OCI-LY7 (cell line): ENCODE measurements at regions not wholly inside any gene's neighbourhood (a gene's known extent, or its start where the extent isn't known, plus 50 kb on each side); places are given as distances from the start of the nearest gene placed in this dataset.

Experiments
- BruUV-seq: library from RNA; stranded (reverse); fragments of 400-500 nt; replicated peaks from 2 replicates; lab custom pipeline; 2021; lab: Mats Ljungman, UMichigan
- CTCF ChIA-PET: fragments of 300-600 bp; sonication (Branson Sonifier 250); formaldehyde crosslinking; loops from one replicate; lab custom pipeline; 2022; ENCODE audit warnings: antibody characterized with exemption; ENCODE audit not compliant: unreplicated experiment; lab: Charles Lee
- POLR2A ChIA-PET: fragments of 300-600 bp; sonication (Branson Sonifier 250); formaldehyde crosslinking; loops from one replicate; lab custom pipeline; 2022; ENCODE audit warnings: antibody characterized with exemption; lab: Charles Lee
- DNase-seq: peaks from one replicate; pipeline ENCODE4 v3.0.0-alpha.2; 2015; ENCODE audit warnings: low spot score
- H2AFZ ChIP-seq: fragments of 200-600 bp; sonication (generic), shearing (Covaris generic); 2 replicates; pipeline ENCODE4 v1.6.1; 2014; ENCODE audit warnings: mild to moderate bottlenecking, antibody characterized with exemption, low read length, moderate library complexity
- H3K27ac ChIP-seq: fragments of 200-600 bp; sonication (generic); 2 replicates; pipeline ENCODE4 v1.5.1; 2014; ENCODE audit warnings: mixed run types, low read depth, mild to moderate bottlenecking, moderate library complexity, low read length, inconsistent platforms; ENCODE audit not compliant: poor library complexity, severe bottlenecking
- H3K36me3 ChIP-seq: fragments of 200-600 bp; sonication (generic); 2 replicates; pipeline ENCODE4 v1.6.1; 2014; ENCODE audit warnings: mild to moderate bottlenecking, antibody characterized with exemption, low read length, moderate library complexity, mixed read lengths; ENCODE audit not compliant: insufficient read depth
- H3K4me1 ChIP-seq: fragments of 200-600 bp; sonication (generic); 2 replicates; pipeline ENCODE4 v1.5.1; 2014; ENCODE audit warnings: mild to moderate bottlenecking, low read length; ENCODE audit not compliant: insufficient read depth, poor library complexity, severe bottlenecking
- H3K4me2 ChIP-seq: fragments of 200-600 bp; sonication (generic); 2 replicates; pipeline ENCODE4 v1.6.1; 2014; ENCODE audit warnings: mild to moderate bottlenecking, low read length
- H3K4me3 ChIP-seq: fragments of 200-600 bp; sonication (generic); 2 replicates; pipeline ENCODE4 v1.5.1; 2014; ENCODE audit warnings: mild to moderate bottlenecking, low read depth, low read length; ENCODE audit not compliant: poor library complexity, severe bottlenecking
- H3K79me2 ChIP-seq: fragments of 200-600 bp; sonication (generic); 2 replicates; pipeline ENCODE4 v1.6.1; 2016; ENCODE audit warnings: low read depth, mild to moderate bottlenecking, low read length, moderate library complexity, mixed read lengths; ENCODE audit not compliant: insufficient read depth
- H3K9me2 ChIP-seq: fragments of 200-600 bp; sonication (generic); 2 replicates; pipeline ENCODE4 v1.6.1; 2016; ENCODE audit warnings: mild to moderate bottlenecking, low read length, mixed read lengths; ENCODE audit not compliant: insufficient read depth
- H3K9me3 ChIP-seq: fragments of 200-600 bp; sonication (generic); 2 replicates; pipeline ENCODE4 v1.6.1; 2014; ENCODE audit warnings: mild to moderate bottlenecking, mixed run types, low read length, mixed read lengths
- H4K20me1 ChIP-seq: fragments of 200-600 bp; sonication (generic); 2 replicates; pipeline ENCODE4 v1.6.1; 2014; ENCODE audit warnings: mild to moderate bottlenecking, antibody characterized with exemption, low read length, moderate library complexity, mixed read lengths; ENCODE audit not compliant: insufficient read depth
- EZH2phosphoT487 ChIP-seq: fragments of 200-600 bp; sonication (generic); IDR thresholded peaks from 2 replicates; pipeline ENCODE4 v1.6.1; 2018; ENCODE audit warnings: low read depth, borderline replicate concordance, mild to moderate bottlenecking, mixed run types, antibody characterized with exemption, low read length, moderate library complexity, mixed read lengths
- intact Hi-C: fragments of 100-400 bp; cut with micrococcal nuclease; formaldehyde crosslinking; loops from one replicate; pipeline ENCODE4 v1.10.0; 2022; ENCODE audit not compliant: unreplicated experiment
- TF ChIP-seq, protein P1 (sequence below): fragments of 200-600 bp; sonication (generic); conservative IDR thresholded peaks from 2 replicates; pipeline ENCODE4 v1.5.1; 2014; ENCODE audit warnings: mild to moderate bottlenecking, antibody characterized with exemption, low read length, moderate library complexity, mixed read lengths

DNA sequence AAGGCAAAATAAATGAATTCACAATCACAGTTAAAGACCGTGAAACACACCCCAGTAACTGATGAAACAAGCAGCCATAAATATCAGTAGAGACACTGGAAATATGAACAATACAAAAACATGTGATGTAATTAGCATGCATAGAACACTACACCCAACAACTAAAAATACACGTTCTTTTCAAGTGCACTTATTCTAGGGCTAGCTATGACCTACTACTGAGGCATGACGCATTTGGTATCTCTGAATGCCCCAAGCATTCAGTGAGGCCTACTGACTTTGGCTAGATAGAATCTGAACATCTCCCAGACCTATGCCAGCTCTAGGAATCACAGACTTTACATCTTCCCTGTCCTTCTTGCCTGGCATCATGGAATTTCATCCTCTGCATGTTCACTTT is 450.0 kb upstream of the ID2 start:
- TF ChIP-seq, protein P1, sequence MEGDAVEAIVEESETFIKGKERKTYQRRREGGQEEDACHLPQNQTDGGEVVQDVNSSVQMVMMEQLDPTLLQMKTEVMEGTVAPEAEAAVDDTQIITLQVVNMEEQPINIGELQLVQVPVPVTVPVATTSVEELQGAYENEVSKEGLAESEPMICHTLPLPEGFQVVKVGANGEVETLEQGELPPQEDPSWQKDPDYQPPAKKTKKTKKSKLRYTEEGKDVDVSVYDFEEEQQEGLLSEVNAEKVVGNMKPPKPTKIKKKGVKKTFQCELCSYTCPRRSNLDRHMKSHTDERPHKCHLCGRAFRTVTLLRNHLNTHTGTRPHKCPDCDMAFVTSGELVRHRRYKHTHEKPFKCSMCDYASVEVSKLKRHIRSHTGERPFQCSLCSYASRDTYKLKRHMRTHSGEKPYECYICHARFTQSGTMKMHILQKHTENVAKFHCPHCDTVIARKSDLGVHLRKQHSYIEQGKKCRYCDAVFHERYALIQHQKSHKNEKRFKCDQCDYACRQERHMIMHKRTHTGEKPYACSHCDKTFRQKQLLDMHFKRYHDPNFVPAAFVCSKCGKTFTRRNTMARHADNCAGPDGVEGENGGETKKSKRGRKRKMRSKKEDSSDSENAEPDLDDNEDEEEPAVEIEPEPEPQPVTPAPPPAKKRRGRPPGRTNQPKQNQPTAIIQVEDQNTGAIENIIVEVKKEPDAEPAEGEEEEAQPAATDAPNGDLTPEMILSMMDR: no peak
- no peak for TF ChIP-seq EZH2phosphoT487
- Histone ChIP-seq H3K79me2 (no peaks in the 10 kb centered on the region), H3K9me3 (no peaks in the 10 kb centered on the region), H3K9me2 (no peaks in the 10 kb centered on the region), H3K4me1 (peaks cover 81% of the 10 kb centered on the region), H3K27ac (peak overlapping the region; percentile 97), H3K4me2 (peak overlapping the region; percentile 79), H3K36me3 (peaks cover 2% of the 10 kb centered on the region; the same call in 1 of the 2 replicates), H2AFZ (peak overlapping the region; percentile 73; the same call in 1 of the 2 replicates), H3K4me3 (no peak overlapping the region), H4K20me1 (no peaks in the 10 kb centered on the region)
- CTCF ChIA-PET: no interaction called here
- intact Hi-C loops: loop anchor here (5.0 kb wide), 1 partner anchor 800 kb away; no protein-coding TSS in a partner anchor
- BruUV-seq: no TSS peak
- POLR2A ChIA-PET: interaction anchor here (1.6 kb wide), 1 partner anchor 19 kb away, joined by 6 read pairs; no protein-coding TSS in a partner anchor
- DNase-seq: peak; percentile 48

DNA sequence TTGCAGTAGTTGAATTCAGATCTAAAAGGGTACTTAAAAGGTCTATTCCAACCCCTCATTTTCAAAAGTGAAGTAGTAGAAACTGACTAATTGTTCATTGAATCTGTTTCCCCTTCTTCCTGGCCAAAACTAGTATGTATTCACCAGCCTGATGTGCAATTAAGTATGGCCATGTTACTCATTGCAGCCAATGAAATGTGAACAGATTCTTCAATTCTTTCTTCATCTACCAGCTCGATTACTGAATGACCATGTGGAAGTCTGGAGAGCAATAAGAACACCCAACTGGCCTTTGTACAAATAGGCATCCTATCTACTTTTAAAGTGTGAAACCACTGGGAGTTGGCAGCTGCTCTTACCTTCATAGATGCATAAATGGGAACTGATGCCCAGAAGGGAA is 449.0 kb upstream of the ID2 start:
- Histone ChIP-seq H2AFZ (peak overlapping the region; percentile 73; the same call in 1 of the 2 replicates), H3K79me2 (no peaks in the 10 kb centered on the region), H3K4me1 (peaks cover 91% of the 10 kb centered on the region), H3K9me2 (no peaks in the 10 kb centered on the region), H3K27ac (peak overlapping the region; percentile 97), H3K36me3 (peaks cover 2% of the 10 kb centered on the region; the same call in 1 of the 2 replicates), H3K9me3 (no peaks in the 10 kb centered on the region), H3K4me2 (peak overlapping the region; percentile 79), H4K20me1 (no peaks in the 10 kb centered on the region), H3K4me3 (no peak overlapping the region)
- BruUV-seq: no TSS peak
- ChIA-PET POLR2A (interaction anchor here (0.6 to 3.3 kb wide), 5 partner anchors 8 to 341 kb away, joined by 3 to 18 read pairs (median 7); no protein-coding TSS in a partner anchor), CTCF (no interaction called here)
- intact Hi-C loops: loop anchor here (5.0 kb wide), 1 partner anchor 801 kb away; no protein-coding TSS in a partner anchor
- no peak for TF ChIP-seq EZH2phosphoT487
- TF ChIP-seq, protein P1: no peak
- no peak for DNase-seq

DNA sequence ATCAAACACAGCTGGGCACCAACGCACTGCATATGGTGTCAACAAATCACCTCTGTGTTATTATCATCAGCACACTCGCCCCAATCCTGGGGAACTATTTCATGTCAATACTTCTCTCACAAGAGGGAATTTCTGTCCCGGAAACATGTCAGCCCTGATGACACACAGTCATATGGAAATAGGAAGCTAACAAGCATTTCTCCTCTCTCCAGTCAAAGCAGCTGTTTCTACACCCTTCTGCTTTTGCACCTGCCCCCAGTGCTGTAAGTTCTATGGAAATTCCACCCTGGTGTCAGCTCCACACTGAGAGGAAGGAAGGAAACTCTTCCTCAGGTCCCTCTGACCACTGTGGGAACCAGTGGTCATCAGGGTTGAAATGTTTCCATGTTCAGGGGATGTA is 447.6 kb upstream of the ID2 start:
- peaks cover 99% of the 10 kb centered on the region for H3K4me1 ChIP-seq
- H3K9me3 ChIP-seq: no peaks in the 10 kb centered on the region
- no peaks in the 10 kb centered on the region for H3K9me2 ChIP-seq
- POLR2A ChIA-PET: interaction anchor here (0.8 to 3.3 kb wide), 23 partner anchors 10 to 806 kb away, joined by 3 to 18 read pairs (median 4); partner anchors contain the start of gene ID2
- no TSS peak for BruUV-seq
- H3K36me3 ChIP-seq: 0 out of 2 replicates have a peak, but pooled peaks cover 2% of the 10 kb centered on the region
- H3K4me3 ChIP-seq: peak overlapping the region; percentile 41
- peak overlapping the region; percentile 97 for H3K27ac ChIP-seq
- no peaks in the 10 kb centered on the region for H3K79me2 ChIP-seq
- peak overlapping the region; percentile 11; the same call in 1 of the 2 replicates for H2AFZ ChIP-seq
- H4K20me1 ChIP-seq: no peaks in the 10 kb centered on the region
- H3K4me2 ChIP-seq: peak overlapping the region; percentile 79
- peak; percentile 84 for DNase-seq
- TF ChIP-seq, protein P1: no peak
- TF ChIP-seq EZH2phosphoT487: no peak
- CTCF ChIA-PET: interaction anchor here (0.5 to 1.2 kb wide), 5 partner anchors 10 to 450 kb away, joined by 3 to 8 read pairs (median 3); no protein-coding TSS in a partner anchor
- intact Hi-C loops: loop anchor here (1.0 to 5.0 kb wide), 7 partner anchors 68 to 802 kb away; no protein-coding TSS in a partner anchor
